Fibroblast of the conjunctiva (primary cell): ENCODE measurements at regions not wholly inside any gene's neighbourhood (a gene's known extent, or its start where the extent isn't known, plus 50 kb on each side); places are given as distances from the start of the nearest gene placed in this dataset.
"Not testable (repeated sequence)": the region's sequence is repeated elsewhere in the genome, so short reads cannot be mapped to it uniquely, and the experiment has no call there.

ENCODE experiments used
- DNase-seq: peaks from one replicate; pipeline ENCODE4 v3.0.0-alpha.2; 2010; ENCODE audit warnings: low read depth

- DNase-seq = no peak
Observed at GRCh38 chr2:228786901-228787300, 484.2 kb downstream of the PID1 start.

GRCh38 chr2:228782281-228782680 is 488.8 kb downstream of the PID1 start:
- DNase-seq = no peak

GRCh38 chr2:228777855-228778355 is 493.2 kb downstream of the PID1 start:
- DNase-seq = no peak

GRCh38 chr2:228774548-228774947 is 496.5 kb downstream of the PID1 start:
- no peak for DNase-seq

- DNase-seq = peak; percentile 40
Observed at GRCh38 chr2:228771774-228772173, 499.3 kb downstream of the PID1 start.

GRCh38 chr2:228771315-228771714 is 499.8 kb downstream of the PID1 start:
- no peak for DNase-seq

- peak; percentile 74 for DNase-seq
Observed at GRCh38 chr2:228768818-228769217, 502.3 kb downstream of the PID1 start.

- DNase-seq = not testable (repeated sequence)
Observed at GRCh38 chr2:228768141-228768540, 502.9 kb downstream of the PID1 start.

- DNase-seq = peak; percentile 33
Observed at GRCh38 chr2:228767196-228767595, 503.9 kb downstream of the PID1 start.

GRCh38 chr2:228763379-228763981 is 507.6 kb downstream of the PID1 start:
- DNase-seq = no peak

- DNase-seq = no peak
Observed at GRCh38 chr2:228762565-228762964, 508.5 kb downstream of the PID1 start.

GRCh38 chr2:228755661-228756060 is 515.4 kb downstream of the PID1 start:
- not testable (repeated sequence) for DNase-seq

- no peak for DNase-seq
Observed at GRCh38 chr2:228747483-228747882, 523.6 kb downstream of the PID1 start.

GRCh38 chr2:228738671-228739380 is 532.3 kb downstream of the PID1 start:
- no peak for DNase-seq

- DNase-seq = no peak
Observed at GRCh38 chr2:228735697-228736096, 535.4 kb downstream of the PID1 start.

- peak; percentile 20 for DNase-seq
Observed at GRCh38 chr2:228731517-228731916, 539.6 kb downstream of the PID1 start.

- no peak for DNase-seq
Observed at GRCh38 chr2:228728961-228729360, 542.1 kb downstream of the PID1 start.

- no peak for DNase-seq
Observed at GRCh38 chr2:228725031-228725430, 543.5 kb upstream of the SPHKAP start.

GRCh38 chr2:228723599-228723998 is 542.1 kb upstream of the SPHKAP start:
- DNase-seq = no peak

GRCh38 chr2:228722311-228722710 is 540.8 kb upstream of the SPHKAP start:
- no peak for DNase-seq

GRCh38 chr2:228720895-228721294 is 539.4 kb upstream of the SPHKAP start:
- no peak for DNase-seq

- no peak for DNase-seq
Observed at GRCh38 chr2:228709788-228710371, 528.4 kb upstream of the SPHKAP start.

- DNase-seq = no peak
Observed at GRCh38 chr2:228707846-228708245, 526.4 kb upstream of the SPHKAP start.
